IPS-18a (cell line): ENCODE measurements at regions not wholly inside any gene's neighbourhood (a gene's known extent, or its start where the extent isn't known, plus 50 kb on each side); places are given as distances from the start of the nearest gene placed in this dataset.

ENCODE experiments used
- H3K27ac ChIP-seq: one replicate; pipeline ENCODE4 v1.5.1; 2013; ENCODE audit warnings: low read length
- H3K27me3 ChIP-seq: one replicate; pipeline ENCODE4 v1.6.1; 2013; ENCODE audit warnings: mild to moderate bottlenecking, low read length; ENCODE audit not compliant: control insufficient read depth, insufficient read depth
- H3K36me3 ChIP-seq: one replicate; pipeline ENCODE4 v1.6.1; 2013; ENCODE audit warnings: low read depth, low read length; ENCODE audit not compliant: control insufficient read depth
- H3K4me1 ChIP-seq: one replicate; pipeline ENCODE4 v1.6.1; 2013; ENCODE audit warnings: low read depth, low read length; ENCODE audit not compliant: control insufficient read depth
- H3K4me3 ChIP-seq: one replicate; pipeline ENCODE4 v1.5.1; 2013; ENCODE audit warnings: low read length
- H3K9ac ChIP-seq: one replicate; pipeline ENCODE4 v1.6.1; 2013; ENCODE audit warnings: mild to moderate bottlenecking, low read length, moderate library complexity
- H3K9me3 ChIP-seq: one replicate; pipeline ENCODE4 v1.6.1; 2013; ENCODE audit warnings: low read depth, low read length; ENCODE audit not compliant: control insufficient read depth

- H3K4me3 ChIP-seq, result no peak overlapping the region
- no peaks in the 10 kb centered on the region for H3K36me3 ChIP-seq
- no peak overlapping the region for H3K27ac ChIP-seq
- no peak overlapping the region for H3K9ac ChIP-seq
- no peaks in the 10 kb centered on the region for H3K27me3 ChIP-seq
- no peaks in the 10 kb centered on the region for H3K4me1 ChIP-seq
- H3K9me3 ChIP-seq, result peaks cover 9% of the 10 kb centered on the region
Measured at GRCh38 chr16:7051591-7052349, 280.9 kb upstream of the RBFOX1 start.

- Histone ChIP-seq H3K27ac (no peak overlapping the region), H3K9ac (no peak overlapping the region), H3K36me3 (no peaks in the 10 kb centered on the region), H3K4me3 (no peak overlapping the region), H3K27me3 (no peaks in the 10 kb centered on the region), H3K9me3 (no peaks in the 10 kb centered on the region), H3K4me1 (no peaks in the 10 kb centered on the region)
Measured at GRCh38 chr16:7044331-7044730, 288.3 kb upstream of the RBFOX1 start.

- H3K4me3 ChIP-seq, result no peak overlapping the region
- H3K9me3 ChIP-seq, result no peaks in the 10 kb centered on the region
Measured at GRCh38 chr16:7038475-7038874, 294.2 kb upstream of the RBFOX1 start.

GRCh38 chr16:7037495-7037894, 295.1 kb upstream of the RBFOX1 start:
- peaks cover 10% of the 10 kb centered on the region for H3K4me1 ChIP-seq

More at GRCh38 chr16:7038475-7038874, 294.2 kb upstream of the RBFOX1 start:
- Histone ChIP-seq H3K9ac (no peak overlapping the region), H3K27me3 (no peaks in the 10 kb centered on the region), H3K36me3 (no peaks in the 10 kb centered on the region), H3K27ac (no peak overlapping the region), H3K4me1 (peaks cover 10% of the 10 kb centered on the region)

GRCh38 chr16:7031031-7031430, 301.6 kb upstream of the RBFOX1 start:
- Histone ChIP-seq H3K9ac (no peak overlapping the region), H3K36me3 (no peaks in the 10 kb centered on the region), H3K4me3 (no peak overlapping the region), H3K4me1 (peaks cover 21% of the 10 kb centered on the region), H3K9me3 (no peaks in the 10 kb centered on the region), H3K27me3 (no peaks in the 10 kb centered on the region), H3K27ac (no peak overlapping the region)

More at GRCh38 chr16:7037495-7037894, 295.1 kb upstream of the RBFOX1 start:
- H3K9me3 ChIP-seq, result no peaks in the 10 kb centered on the region
- H3K27me3 ChIP-seq, result no peaks in the 10 kb centered on the region
- H3K27ac ChIP-seq, result no peak overlapping the region
- no peak overlapping the region for H3K9ac ChIP-seq
- no peaks in the 10 kb centered on the region for H3K36me3 ChIP-seq
- no peak overlapping the region for H3K4me3 ChIP-seq

- Histone ChIP-seq H3K4me1 (peaks cover 16% of the 10 kb centered on the region), H3K9me3 (no peaks in the 10 kb centered on the region), H3K27me3 (no peaks in the 10 kb centered on the region), H3K4me3 (no peak overlapping the region), H3K36me3 (no peaks in the 10 kb centered on the region), H3K27ac (no peak overlapping the region), H3K9ac (no peak overlapping the region)
Measured at GRCh38 chr16:7027401-7027800, 305.2 kb upstream of the RBFOX1 start.

- H3K4me1 ChIP-seq, result peaks cover 16% of the 10 kb centered on the region
- no peaks in the 10 kb centered on the region for H3K27me3 ChIP-seq
- no peak overlapping the region for H3K27ac ChIP-seq
- H3K4me3 ChIP-seq, result no peak overlapping the region
- H3K36me3 ChIP-seq, result no peaks in the 10 kb centered on the region
- no peak overlapping the region for H3K9ac ChIP-seq
- H3K9me3 ChIP-seq, result no peaks in the 10 kb centered on the region
Measured at GRCh38 chr16:7026639-7027038, 306.0 kb upstream of the RBFOX1 start.

GRCh38 chr16:7025616-7026190, 306.9 kb upstream of the RBFOX1 start:
- H3K9ac ChIP-seq, result no peak overlapping the region
- peaks cover 16% of the 10 kb centered on the region for H3K4me1 ChIP-seq
- no peak overlapping the region for H3K4me3 ChIP-seq
- no peak overlapping the region for H3K27ac ChIP-seq
- no peaks in the 10 kb centered on the region for H3K36me3 ChIP-seq
- H3K9me3 ChIP-seq, result no peaks in the 10 kb centered on the region
- no peaks in the 10 kb centered on the region for H3K27me3 ChIP-seq

GRCh38 chr16:7021653-7022275, 310.9 kb upstream of the RBFOX1 start:
- H3K4me1 ChIP-seq, result peaks cover 6% of the 10 kb centered on the region
- H3K4me3 ChIP-seq, result no peak overlapping the region
- H3K27me3 ChIP-seq, result no peaks in the 10 kb centered on the region
- H3K27ac ChIP-seq, result no peak overlapping the region
- H3K9ac ChIP-seq, result no peak overlapping the region
- no peaks in the 10 kb centered on the region for H3K36me3 ChIP-seq
- H3K9me3 ChIP-seq, result no peaks in the 10 kb centered on the region

GRCh38 chr16:7017006-7017662, 315.5 kb upstream of the RBFOX1 start:
- Histone ChIP-seq H3K9me3 (no peaks in the 10 kb centered on the region), H3K9ac (no peak overlapping the region), H3K4me1 (no peaks in the 10 kb centered on the region), H3K27ac (no peak overlapping the region), H3K36me3 (no peaks in the 10 kb centered on the region), H3K27me3 (no peaks in the 10 kb centered on the region), H3K4me3 (no peak overlapping the region)

- Histone ChIP-seq H3K27ac (no peak overlapping the region), H3K9ac (no peak overlapping the region), H3K27me3 (no peaks in the 10 kb centered on the region), H3K9me3 (no peaks in the 10 kb centered on the region), H3K4me1 (no peaks in the 10 kb centered on the region), H3K36me3 (no peaks in the 10 kb centered on the region), H3K4me3 (no peak overlapping the region)
Measured at GRCh38 chr16:7014756-7015155, 317.9 kb upstream of the RBFOX1 start.
